NOMO-1 (cell line): ENCODE measurements at regions not wholly inside any gene's neighbourhood (a gene's known extent, or its start where the extent isn't known, plus 50 kb on each side); places are given as distances from the start of the nearest gene placed in this dataset.
A peak's percentile ranks its signal among the peaks of the same experiment; 100 is the strongest.
"Not testable (repeated sequence)": the region's sequence is repeated elsewhere in the genome, so short reads cannot be mapped to it uniquely, and the experiment has no call there.

Experiments used
- DNase-seq, 2 experiments: peaks; one replicate each; lab custom pipeline; 2025; ENCODE audit not compliant: unreplicated experiment in 2 of 2; lab: John Stamatoyannopoulos, UW

- no peak for DNase-seq
Measured at GRCh38 chr17:31686495-31686894, 172.5 kb downstream of the COPRS start.

GRCh38 chr17:31684901-31685300 lies 174.1 kb downstream of the COPRS start:
- DNase-seq = no peak

- peak; percentile 13 to 52 for DNase-seq
Measured at GRCh38 chr17:31680126-31680525, 178.9 kb downstream of the COPRS start.

GRCh38 chr17:31679667-31680066 lies 179.4 kb downstream of the COPRS start:
- no peak for DNase-seq

GRCh38 chr17:31678431-31678830 lies 180.6 kb downstream of the COPRS start:
- peak; percentile 14 to 16 for DNase-seq

GRCh38 chr17:31677681-31678080 lies 181.4 kb downstream of the COPRS start:
- DNase-seq = no peak

- no peak for DNase-seq
Measured at GRCh38 chr17:31677036-31677435, 182.0 kb downstream of the COPRS start.

GRCh38 chr17:31675392-31675791 lies 183.7 kb downstream of the COPRS start:
- DNase-seq = not testable (repeated sequence)

GRCh38 chr17:31674717-31675349 lies 184.2 kb downstream of the COPRS start:
- no peak for DNase-seq

- DNase-seq = no peak
Measured at GRCh38 chr17:31674305-31674704, 184.7 kb downstream of the COPRS start.

- DNase-seq = no peak
Measured at GRCh38 chr17:31673076-31673475, 186.0 kb downstream of the COPRS start.

GRCh38 chr17:31672161-31672819 lies 186.8 kb downstream of the COPRS start:
- no peak for DNase-seq

- DNase-seq = no peak
Measured at GRCh38 chr17:31663576-31663975, 195.5 kb downstream of the COPRS start.

- no peak for DNase-seq
Measured at GRCh38 chr17:31660684-31661083, 198.4 kb downstream of the COPRS start.

- no peak for DNase-seq
Measured at GRCh38 chr17:31657876-31658275, 201.2 kb downstream of the COPRS start.

- DNase-seq = no peak
Measured at GRCh38 chr17:31654936-31655335, 204.1 kb downstream of the COPRS start.

- DNase-seq = no peak
Measured at GRCh38 chr17:31653691-31654090, 205.4 kb downstream of the COPRS start.

- no peak for DNase-seq
Measured at GRCh38 chr17:31650756-31651520, 208.1 kb downstream of the COPRS start.

GRCh38 chr17:31649302-31649701 lies 209.7 kb downstream of the COPRS start:
- DNase-seq = no peak

- no peak for DNase-seq
Measured at GRCh38 chr17:31647661-31648060, 211.4 kb downstream of the COPRS start.

GRCh38 chr17:31646642-31647041 lies 212.4 kb downstream of the COPRS start:
- no peak for DNase-seq

- DNase-seq = no peak
Measured at GRCh38 chr17:31645351-31645750, 213.7 kb downstream of the COPRS start.
